GM23338 (cell line): ENCODE measurements at regions not wholly inside any gene's neighbourhood (a gene's known extent, or its start where the extent isn't known, plus 50 kb on each side); places are given as distances from the start of the nearest gene placed in this dataset.

Experiments used
- ATAC-seq: fragments of 200-7000 bp; cut with Tn5 transposase; 3 replicates; pipeline ENCODE4 v1.9.1; 2020
- DNase-seq: peaks from one replicate; pipeline ENCODE4 v3.0.0-alpha.2; 2015; ENCODE audit warnings: low spot score
- H2AFZ ChIP-seq: fragments of 200-600 bp; sonication (generic); 2 replicates; pipeline ENCODE4 v1.8.0; 2016; ENCODE audit warnings: antibody characterized with exemption, mild to moderate bottlenecking, moderate library complexity
- H3F3A ChIP-seq: fragments of 200-600 bp; sonication (generic); replicated peaks from 2 replicates; pipeline ENCODE4 v1.8.0; 2017; ENCODE audit warnings: antibody characterized with exemption, mixed run types, low read depth
- H3K27ac ChIP-seq: fragments of 200-600 bp; sonication (generic); 2 replicates; pipeline ENCODE4 v1.6.1; 2016; ENCODE audit warnings: low read depth
- H3K27me3 ChIP-seq: fragments of 200-600 bp; sonication (generic); 2 replicates; pipeline ENCODE4 v1.8.0; 2016; ENCODE audit warnings: mild to moderate bottlenecking, mixed run types, moderate library complexity; ENCODE audit not compliant: insufficient read depth
- H3K36me3 ChIP-seq: fragments of 200-600 bp; sonication (generic); 2 replicates; pipeline ENCODE4 v1.8.0; 2016; ENCODE audit warnings: mild to moderate bottlenecking; ENCODE audit not compliant: insufficient read depth
- H3K4me1 ChIP-seq: fragments of 200-600 bp; sonication (generic); 2 replicates; pipeline ENCODE4 v1.8.0; 2016; ENCODE audit warnings: mild to moderate bottlenecking, moderate library complexity; ENCODE audit not compliant: insufficient read depth
- H3K4me2 ChIP-seq: fragments of 200-600 bp; sonication (generic); 2 replicates; pipeline ENCODE4 v1.7.1; 2017; ENCODE audit warnings: mixed run types
- H3K4me3 ChIP-seq: fragments of 200-600 bp; sonication (generic); 2 replicates; pipeline ENCODE4 v1.6.1; 2016; ENCODE audit warnings: mixed run types
- H3K79me2 ChIP-seq: fragments of 200-600 bp; sonication (generic); replicated peaks from 2 replicates; pipeline ENCODE4 v1.8.0; 2017; ENCODE audit warnings: mild to moderate bottlenecking; ENCODE audit not compliant: insufficient read depth
- H3K9me2 ChIP-seq: fragments of 200-600 bp; sonication (generic); 2 replicates; pipeline ENCODE4 v1.8.0; 2017; ENCODE audit not compliant: insufficient read depth
- H4K20me1 ChIP-seq: fragments of 200-600 bp; sonication (generic); replicated peaks from 2 replicates; pipeline ENCODE4 v1.8.0; 2017; ENCODE audit warnings: mild to moderate bottlenecking; ENCODE audit not compliant: insufficient read depth
- H3K27ac Mint-ChIP-seq: 2 replicates; pipeline ENCODE4 v1.8.0; 2020; ENCODE audit warnings: inconsistent platforms, mild to moderate bottlenecking, moderate library complexity, mixed read lengths
- H3K27me3 Mint-ChIP-seq: 3 replicates; pipeline ENCODE4 v1.8.0; 2022; ENCODE audit warnings: low read depth, mild to moderate bottlenecking, moderate library complexity, mixed read lengths, inconsistent platforms; ENCODE audit not compliant: insufficient read depth, poor library complexity
- H3K36me3 Mint-ChIP-seq: 3 replicates; pipeline ENCODE4 v1.8.0; 2021; ENCODE audit warnings: low read depth, mild to moderate bottlenecking, inconsistent platforms, moderate library complexity, mixed read lengths
- H3K4me1 Mint-ChIP-seq: 3 replicates; pipeline ENCODE4 v1.8.0; 2020; ENCODE audit warnings: mild to moderate bottlenecking, inconsistent platforms, mixed read lengths
- H3K4me3 Mint-ChIP-seq: 3 replicates; pipeline ENCODE4 v1.8.0; 2021; ENCODE audit warnings: moderate library complexity, mild to moderate bottlenecking, inconsistent platforms, mixed read lengths
- H3K9me3 Mint-ChIP-seq: 3 replicates; pipeline ENCODE4 v1.8.0; 2020; ENCODE audit warnings: moderate library complexity, mild to moderate bottlenecking, inconsistent platforms, mixed read lengths
- CREB1 ChIP-seq: fragments of 250-450 bp; sonication (Bioruptor Pico); IDR thresholded peaks from 2 replicates; pipeline ENCODE4 v1.5.0; 2020; ENCODE audit warnings: low read depth, mild to moderate bottlenecking, moderate library complexity
- CTCF ChIP-seq, 2 experiments: fragments of 200-600 bp in 1 of 2; sonication (generic) in 1 of 2; conservative IDR thresholded peaks; 2 replicates each; pipeline versions ENCODE4 v1.5.1 to v1.6.1; 2016 to 2017; ENCODE audit warnings: antibody characterized with exemption in 2 of 2, low read depth in 2 of 2, mild to moderate bottlenecking in 2 of 2, moderate library complexity in 1 of 2
- EZH2 ChIP-seq: fragments of 200-600 bp; sonication (generic); IDR thresholded peaks from one replicate; pipeline ENCODE4 v1.8.0; 2017; ENCODE audit warnings: antibody characterized with exemption, mild to moderate bottlenecking, low read depth; ENCODE audit not compliant: unreplicated experiment
- EZH2phosphoT487 ChIP-seq: fragments of 200-600 bp; sonication (generic); IDR thresholded peaks from one replicate; pipeline ENCODE4 v1.8.1; 2018; ENCODE audit warnings: antibody characterized with exemption; ENCODE audit not compliant: unreplicated experiment
- JUNB ChIP-seq: IDR thresholded peaks from one replicate; pipeline ENCODE4 v1.6.1; 2016; ENCODE audit warnings: antibody characterized with exemption; ENCODE audit not compliant: unreplicated experiment
- NANOG ChIP-seq: IDR thresholded peaks from 2 replicates; pipeline ENCODE4 v1.6.1; 2016; ENCODE audit warnings: antibody characterized with exemption, borderline replicate concordance
- POLR2AphosphoS5 ChIP-seq: IDR thresholded peaks from 2 replicates; pipeline ENCODE4 v1.6.1; 2016; ENCODE audit warnings: antibody characterized with exemption, low read depth
- STAT1 ChIP-seq: IDR thresholded peaks from one replicate; pipeline ENCODE4 v1.6.1; 2016; ENCODE audit warnings: antibody characterized with exemption; ENCODE audit not compliant: unreplicated experiment
- ZNF114 ChIP-seq: fragments of 250-450 bp; sonication (Bioruptor Pico); IDR thresholded peaks from 2 replicates; pipeline ENCODE4 v1.5.0; 2020; ENCODE audit warnings: mild to moderate bottlenecking, moderate library complexity
- ZNF331 ChIP-seq: fragments of 250-450 bp; sonication (Bioruptor Pico); IDR thresholded peaks from 2 replicates; pipeline ENCODE4 v1.5.0; 2020; ENCODE audit warnings: low read depth, mild to moderate bottlenecking, moderate library complexity
- ZNF462 ChIP-seq: fragments of 250-450 bp; sonication (Bioruptor Pico); IDR thresholded peaks from 2 replicates; pipeline ENCODE4 v1.5.0; 2020; ENCODE audit warnings: mild to moderate bottlenecking, moderate library complexity
- TF ChIP-seq, protein P1 (sequence below): IDR thresholded peaks from one replicate; pipeline ENCODE4 v1.6.1; 2018; ENCODE audit warnings: antibody characterized with exemption; ENCODE audit not compliant: unreplicated experiment

DNA sequence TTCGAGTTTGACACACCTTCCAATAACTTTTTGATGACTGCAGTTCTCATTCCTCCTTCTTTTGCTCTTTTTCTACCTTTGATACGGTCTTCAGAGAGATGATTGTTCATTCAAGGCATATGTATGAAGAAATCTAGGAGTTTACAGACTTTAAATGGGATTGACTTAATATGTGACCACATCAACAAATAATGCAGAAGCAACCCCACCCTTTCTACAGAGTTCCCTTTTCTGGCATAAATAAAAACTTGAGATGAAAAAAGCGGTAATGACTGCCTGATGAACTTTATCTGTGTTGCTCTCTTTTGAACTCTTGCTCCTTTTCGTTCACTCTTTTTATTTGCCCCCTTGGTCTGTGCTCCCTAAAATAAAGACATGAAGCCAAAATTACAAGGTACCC, 161.7 kb downstream of the C7orf25 start:
- Mint-ChIP-seq H3K4me3 (no peak overlapping the region), H3K9me3 (peaks cover 5% of the 10 kb centered on the region; the same call in 2 of the 3 replicates), H3K27ac (no peak overlapping the region), H3K4me1 (peaks cover 13% of the 10 kb centered on the region; the same call in 2 of the 3 replicates), H3K27me3 (no peaks in the 10 kb centered on the region), H3K36me3 (no peaks in the 10 kb centered on the region)
- H3K79me2 ChIP-seq: no peaks in the 10 kb centered on the region
- no peak overlapping the region for H3K4me2 ChIP-seq
- no peaks in the 10 kb centered on the region for H3F3A ChIP-seq
- DNase-seq (no peak), ATAC-seq (no peak)
- H3K36me3 ChIP-seq: no peaks in the 10 kb centered on the region
- no peak overlapping the region for H3K4me3 ChIP-seq
- no peak overlapping the region for H2AFZ ChIP-seq
- H4K20me1 ChIP-seq: no peaks in the 10 kb centered on the region
- no peaks in the 10 kb centered on the region for H3K27me3 ChIP-seq
- no peak for TF ChIP-seq EZH2
- no peak for TF ChIP-seq ZNF114 (CRISPR knock-in tag)
- TF ChIP-seq, protein P1, sequence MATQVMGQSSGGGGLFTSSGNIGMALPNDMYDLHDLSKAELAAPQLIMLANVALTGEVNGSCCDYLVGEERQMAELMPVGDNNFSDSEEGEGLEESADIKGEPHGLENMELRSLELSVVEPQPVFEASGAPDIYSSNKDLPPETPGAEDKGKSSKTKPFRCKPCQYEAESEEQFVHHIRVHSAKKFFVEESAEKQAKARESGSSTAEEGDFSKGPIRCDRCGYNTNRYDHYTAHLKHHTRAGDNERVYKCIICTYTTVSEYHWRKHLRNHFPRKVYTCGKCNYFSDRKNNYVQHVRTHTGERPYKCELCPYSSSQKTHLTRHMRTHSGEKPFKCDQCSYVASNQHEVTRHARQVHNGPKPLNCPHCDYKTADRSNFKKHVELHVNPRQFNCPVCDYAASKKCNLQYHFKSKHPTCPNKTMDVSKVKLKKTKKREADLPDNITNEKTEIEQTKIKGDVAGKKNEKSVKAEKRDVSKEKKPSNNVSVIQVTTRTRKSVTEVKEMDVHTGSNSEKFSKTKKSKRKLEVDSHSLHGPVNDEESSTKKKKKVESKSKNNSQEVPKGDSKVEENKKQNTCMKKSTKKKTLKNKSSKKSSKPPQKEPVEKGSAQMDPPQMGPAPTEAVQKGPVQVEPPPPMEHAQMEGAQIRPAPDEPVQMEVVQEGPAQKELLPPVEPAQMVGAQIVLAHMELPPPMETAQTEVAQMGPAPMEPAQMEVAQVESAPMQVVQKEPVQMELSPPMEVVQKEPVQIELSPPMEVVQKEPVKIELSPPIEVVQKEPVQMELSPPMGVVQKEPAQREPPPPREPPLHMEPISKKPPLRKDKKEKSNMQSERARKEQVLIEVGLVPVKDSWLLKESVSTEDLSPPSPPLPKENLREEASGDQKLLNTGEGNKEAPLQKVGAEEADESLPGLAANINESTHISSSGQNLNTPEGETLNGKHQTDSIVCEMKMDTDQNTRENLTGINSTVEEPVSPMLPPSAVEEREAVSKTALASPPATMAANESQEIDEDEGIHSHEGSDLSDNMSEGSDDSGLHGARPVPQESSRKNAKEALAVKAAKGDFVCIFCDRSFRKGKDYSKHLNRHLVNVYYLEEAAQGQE: no peak
- no peak for TF ChIP-seq CREB1 (CRISPR knock-in tag)
- TF ChIP-seq NANOG: no peak
- no peak for TF ChIP-seq CTCF (conservative IDR thresholded peaks at IDR 0.05; ENCODE audit: low read depth in 2 of 2)
- TF ChIP-seq POLR2AphosphoS5: no peak
- no peak for TF ChIP-seq EZH2phosphoT487
- no peak for TF ChIP-seq ZNF331
- no peak for TF ChIP-seq ZNF462 (CRISPR knock-in tag)
- TF ChIP-seq JUNB: no peak
- TF ChIP-seq STAT1: no peak
- H3K27ac ChIP-seq: no peak overlapping the region
- peaks cover 8% of the 10 kb centered on the region for H3K9me2 ChIP-seq
- peaks cover 8% of the 10 kb centered on the region; the same call in 1 of the 2 replicates for H3K4me1 ChIP-seq
